HPDE6-E6E7 (cell line): ENCODE measurements at regions not wholly inside any gene's neighbourhood (a gene's known extent, or its start where the extent isn't known, plus 50 kb on each side); places are given as distances from the start of the nearest gene placed in this dataset.

Experiments
- DNase-seq: peaks from one replicate; pipeline ENCODE4 v3.0.0; 2011; ENCODE audit warnings: missing footprints; ENCODE audit errors: extremely low spot score

DNA sequence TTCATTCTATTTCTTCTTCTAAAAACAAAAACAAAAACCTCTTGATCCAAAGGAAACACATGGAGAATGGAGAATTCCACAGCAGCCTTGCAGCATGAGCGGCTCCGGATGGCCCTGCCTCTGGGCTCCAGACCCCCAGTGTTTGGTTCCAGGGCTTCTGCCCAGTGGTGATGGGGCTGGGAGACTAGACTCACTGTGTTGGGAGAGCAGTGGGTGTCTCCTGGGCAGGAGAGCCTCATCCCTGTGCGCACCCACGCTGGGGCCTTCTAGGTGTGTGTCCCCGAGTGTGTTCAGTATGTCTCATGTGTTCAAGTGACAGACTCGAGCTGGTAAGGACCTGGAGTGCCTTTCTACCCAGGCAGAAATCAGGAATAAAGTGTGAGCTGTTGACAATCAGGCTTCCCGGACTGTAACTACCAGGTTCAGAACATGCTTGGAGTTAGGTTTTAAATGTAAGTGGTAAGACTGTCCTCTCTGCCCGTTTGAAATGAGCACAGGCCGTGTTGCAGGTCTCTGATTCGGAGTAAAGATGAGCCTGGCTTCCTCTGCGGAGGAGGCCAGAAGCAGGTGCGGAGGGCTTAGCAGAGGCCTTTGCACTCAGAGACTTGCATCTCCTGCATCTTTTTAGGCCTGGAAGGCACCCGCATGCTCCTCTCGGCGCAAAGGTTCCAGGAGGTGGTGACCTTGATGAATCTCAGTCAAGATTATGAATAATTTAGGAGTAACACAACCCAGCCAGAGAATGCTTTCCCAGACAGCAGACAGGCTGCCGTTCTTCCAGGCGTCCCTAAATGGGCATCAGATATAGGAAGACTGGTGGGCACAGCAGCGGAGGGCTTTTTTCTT lies 253.6 kb downstream of the CDH26 start:
- no peak for DNase-seq

GRCh38 chr20:60212695-60213094 lies 254.5 kb downstream of the CDH26 start:
- no peak for DNase-seq

GRCh38 chr20:60213126-60213893 lies 255.1 kb downstream of the CDH26 start:
- DNase-seq = no peak

GRCh38 chr20:60214901-60215815 lies 256.9 kb downstream of the CDH26 start:
- no peak for DNase-seq

- DNase-seq = no peak
These were observed 257.9 kb downstream of the CDH26 start for GRCh38 chr20:60215816-60216730.

DNA sequence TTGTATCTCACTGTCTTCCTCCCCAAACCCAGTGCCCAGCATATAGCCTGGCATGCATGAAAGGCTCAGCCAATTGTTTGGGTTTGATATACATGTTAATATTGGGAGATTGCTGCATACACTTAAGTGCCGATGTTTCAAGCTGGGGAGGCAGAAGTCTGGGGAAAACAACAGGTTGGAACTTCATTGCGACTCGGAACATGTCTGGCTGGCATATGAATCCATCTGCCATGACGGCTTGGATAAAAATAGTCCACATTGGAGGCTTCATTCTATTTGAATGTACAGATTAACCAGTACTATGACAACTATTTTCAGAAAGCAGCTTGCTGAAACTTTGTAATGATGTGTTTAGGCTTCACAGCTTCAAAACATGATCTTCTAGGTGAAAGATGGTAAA lies 261.0 kb downstream of the CDH26 start:
- no peak for DNase-seq

DNA sequence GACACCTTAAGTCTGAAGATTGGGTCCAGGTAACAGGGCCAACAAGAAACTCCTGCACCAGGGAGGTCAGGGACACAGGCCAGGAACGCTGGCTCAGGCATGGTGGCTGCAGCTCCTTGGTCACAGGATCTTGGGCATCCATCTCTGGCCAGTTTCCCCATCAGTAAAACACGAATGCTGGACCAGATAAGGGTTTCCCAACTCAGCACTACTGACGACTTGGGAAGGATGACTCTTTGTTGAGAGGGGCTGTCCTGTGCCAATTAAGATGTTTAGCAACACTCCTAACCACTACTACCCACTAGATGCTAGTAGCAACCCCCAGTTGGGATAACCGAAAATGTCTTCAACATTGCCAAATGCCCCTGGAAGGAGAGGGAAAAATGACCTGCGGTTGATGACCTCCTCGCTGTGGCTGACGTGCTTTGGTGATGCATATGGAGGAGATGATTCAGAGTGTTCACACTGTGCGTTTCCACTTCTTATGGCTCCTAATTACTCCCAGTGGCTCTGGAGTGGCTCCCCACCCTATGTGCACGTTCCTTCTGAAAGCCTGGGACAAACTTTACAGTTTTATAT lies 261.9 kb downstream of the CDH26 start:
- no peak for DNase-seq

DNA sequence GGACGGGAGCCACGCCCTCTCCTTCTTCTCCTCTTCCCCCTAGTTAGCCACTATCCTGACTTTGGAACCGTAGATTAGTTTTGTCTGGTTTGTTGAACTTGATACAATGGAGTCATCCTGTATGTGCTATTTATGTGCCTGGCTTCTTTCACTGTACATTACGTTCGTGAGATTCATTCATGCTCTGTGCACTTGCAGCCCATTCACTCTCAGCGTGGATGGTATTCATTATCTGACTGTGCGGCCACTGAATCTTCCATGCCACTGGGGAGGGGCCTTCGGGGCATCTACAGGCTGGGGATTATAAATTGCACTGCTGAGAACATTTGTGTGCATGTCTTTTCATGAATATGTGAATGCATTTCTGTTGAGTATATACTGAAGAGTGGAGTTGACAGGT lies 262.5 kb downstream of the CDH26 start:
- DNase-seq = no peak

GRCh38 chr20:60221593-60221992 lies 263.4 kb downstream of the CDH26 start:
- no peak for DNase-seq

- DNase-seq = no peak
These were observed 264.3 kb downstream of the CDH26 start for GRCh38 chr20:60222497-60222896.

DNA sequence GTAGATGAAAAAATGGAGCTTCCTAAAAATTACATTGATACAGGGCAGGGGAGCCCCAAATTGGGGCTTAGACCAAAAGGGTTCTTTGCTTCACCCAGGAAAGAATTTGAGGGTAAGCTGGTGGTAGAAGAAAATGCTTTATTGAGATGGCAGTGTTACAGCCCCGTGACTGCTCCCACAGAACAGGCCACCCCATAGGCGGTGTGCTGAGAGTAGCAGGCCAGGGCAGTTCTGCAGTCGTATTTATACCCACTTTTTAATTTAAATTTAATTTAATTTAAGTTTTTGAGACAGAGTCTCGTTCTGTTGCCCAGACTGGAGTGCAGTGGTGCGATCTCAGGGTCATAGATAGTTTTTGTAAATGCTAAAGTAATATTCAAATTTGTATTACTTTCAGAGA lies 265.0 kb downstream of the CDH26 start:
- DNase-seq = no peak

- no peak for DNase-seq
These were observed 266.7 kb downstream of the CDH26 start for GRCh38 chr20:60224914-60225313.

GRCh38 chr20:60228255-60228654 lies 270.0 kb downstream of the CDH26 start:
- DNase-seq = no peak

DNA sequence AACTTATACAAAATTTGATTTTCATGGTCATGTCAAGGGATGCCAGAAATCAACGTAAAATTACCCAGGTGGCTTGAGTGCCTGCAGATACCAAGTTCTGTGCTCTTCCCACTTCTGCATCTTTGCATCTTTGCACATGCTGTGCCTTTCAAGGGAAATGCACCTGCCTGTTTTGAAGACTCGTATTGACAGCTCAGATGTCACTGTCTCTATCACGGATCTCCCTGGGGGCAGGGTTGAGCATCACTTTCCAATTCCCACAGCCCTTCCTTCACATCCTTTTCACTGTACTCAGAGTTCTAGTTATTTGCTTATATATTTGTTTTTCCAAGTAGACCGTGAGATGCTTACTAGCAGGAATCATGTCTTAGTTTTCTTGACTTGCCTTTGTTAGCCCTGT lies 274.2 kb downstream of the CDH26 start:
- no peak for DNase-seq

- DNase-seq = no peak
These were observed 274.9 kb downstream of the CDH26 start for GRCh38 chr20:60233018-60233630.

DNA sequence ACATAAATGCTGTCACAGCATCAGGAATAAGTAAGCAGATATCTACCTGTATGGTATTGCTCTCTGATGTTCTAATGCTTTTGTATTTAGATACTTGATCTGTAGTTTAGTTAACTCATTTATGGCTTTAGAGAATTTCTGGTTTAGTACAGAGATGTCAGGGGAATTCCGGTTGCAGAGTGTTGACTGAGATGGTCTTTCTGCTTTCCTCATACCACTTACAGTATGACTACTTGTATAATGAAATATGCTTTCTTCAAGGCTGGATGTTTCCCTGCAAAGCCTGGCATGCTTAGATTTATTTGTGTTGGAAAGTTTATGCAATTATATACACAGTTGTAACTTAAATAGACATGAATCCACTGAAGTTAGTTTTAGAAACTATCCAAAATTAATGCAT lies 278.4 kb downstream of the CDH26 start:
- DNase-seq = no peak

DNA sequence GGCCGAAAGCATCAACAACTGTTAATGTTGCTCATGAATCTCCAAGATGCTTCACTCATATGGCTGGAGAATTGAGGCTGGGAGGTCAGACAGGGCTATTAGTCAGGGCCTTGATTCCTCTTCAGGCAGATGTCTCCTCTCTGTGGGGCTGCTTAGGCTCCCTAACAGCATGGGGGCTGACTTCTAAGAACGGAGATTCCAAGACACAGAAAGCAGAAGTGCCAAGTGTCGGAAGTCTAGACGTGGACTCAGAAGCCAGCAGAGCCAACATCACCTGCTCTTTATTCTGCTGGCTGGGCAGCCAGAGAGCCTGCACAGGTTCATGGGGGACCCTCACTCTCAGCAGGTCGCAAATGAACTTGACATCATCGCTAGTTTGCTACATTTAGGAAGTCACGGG lies 279.8 kb downstream of the CDH26 start:
- DNase-seq = no peak

DNA sequence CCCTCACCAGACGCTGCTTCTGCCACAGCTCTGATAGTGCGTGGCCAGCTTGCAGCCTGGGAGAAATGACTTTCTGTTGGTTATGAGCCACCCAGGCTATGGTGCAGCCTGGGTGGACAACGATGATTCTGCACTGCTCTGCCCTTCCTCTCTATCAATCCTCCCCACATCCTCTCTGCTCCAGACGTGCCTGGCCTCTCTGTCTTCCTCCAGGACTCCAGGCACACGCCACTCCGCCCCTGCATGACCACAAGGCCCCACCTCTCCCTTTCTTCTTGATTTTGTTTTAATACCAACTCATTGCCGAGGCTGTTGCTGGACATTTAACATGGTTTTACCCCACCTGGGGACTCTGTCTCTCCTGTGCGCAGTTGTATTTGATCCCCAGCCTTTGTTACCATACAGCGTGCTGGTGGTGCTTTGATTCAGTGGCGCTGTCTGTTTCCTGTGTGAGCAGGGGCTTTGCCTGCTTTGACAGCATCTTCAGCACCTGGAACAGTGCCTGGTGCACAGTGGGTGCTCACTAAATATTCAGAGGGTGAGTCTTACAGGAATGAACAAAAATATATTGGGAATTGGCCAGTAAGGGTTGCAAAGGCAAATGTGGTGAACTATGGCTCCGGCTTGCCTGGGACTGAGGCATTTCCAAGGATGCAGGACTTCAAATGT lies 280.9 kb downstream of the CDH26 start:
- no peak for DNase-seq

- no peak for DNase-seq
These were observed 281.7 kb downstream of the CDH26 start for GRCh38 chr20:60239956-60240355.

DNA sequence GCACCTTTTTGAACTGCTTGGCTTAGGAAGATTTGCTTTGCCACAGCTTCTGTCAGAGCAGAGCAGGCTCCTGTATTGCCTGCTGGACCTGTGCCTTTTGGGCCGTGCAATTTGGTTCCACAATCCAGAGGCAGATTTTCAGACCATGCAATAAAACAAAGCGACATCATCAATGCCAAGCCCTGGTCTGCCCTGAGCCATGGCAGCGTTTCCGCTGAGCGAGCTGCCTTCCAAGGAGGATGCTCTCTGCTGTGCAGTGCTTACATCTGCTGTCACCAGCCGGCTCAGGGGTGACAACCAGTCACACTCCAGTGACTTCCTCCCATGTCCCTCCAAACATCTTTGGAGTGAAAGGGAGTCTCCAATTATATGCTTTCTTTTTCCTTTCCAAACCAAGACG lies 282.2 kb downstream of the CDH26 start:
- DNase-seq = no peak
